GM19240 (cell line): ENCODE measurements at regions not wholly inside any gene's neighbourhood (a gene's known extent, or its start where the extent isn't known, plus 50 kb on each side); places are given as distances from the start of the nearest gene placed in this dataset.
"Not testable (repeated sequence)": the region's sequence is repeated elsewhere in the genome, so short reads cannot be mapped to it uniquely, and the experiment has no call there.

ENCODE experiments used
- DNase-seq: peaks from one replicate; pipeline ENCODE4 v3.0.0; 2011; ENCODE audit warnings: low spot score; ENCODE audit not compliant: insufficient read length

DNA sequence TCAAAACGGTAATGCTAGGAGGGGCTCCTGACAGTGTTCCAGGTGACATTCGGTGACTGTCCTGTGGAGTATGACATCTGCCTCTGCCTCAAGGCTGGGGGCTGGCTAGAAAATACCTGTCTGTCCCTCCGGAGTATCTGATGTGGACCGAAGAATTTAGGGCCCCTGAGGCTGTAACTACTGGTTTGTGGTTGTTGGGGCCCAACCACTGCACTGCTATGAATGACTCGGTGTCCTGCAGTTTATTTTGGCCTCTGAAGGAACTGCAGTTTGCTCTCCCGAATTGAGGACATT, 198.9 kb upstream of the CAND1 start:
- DNase-seq = no peak

DNA sequence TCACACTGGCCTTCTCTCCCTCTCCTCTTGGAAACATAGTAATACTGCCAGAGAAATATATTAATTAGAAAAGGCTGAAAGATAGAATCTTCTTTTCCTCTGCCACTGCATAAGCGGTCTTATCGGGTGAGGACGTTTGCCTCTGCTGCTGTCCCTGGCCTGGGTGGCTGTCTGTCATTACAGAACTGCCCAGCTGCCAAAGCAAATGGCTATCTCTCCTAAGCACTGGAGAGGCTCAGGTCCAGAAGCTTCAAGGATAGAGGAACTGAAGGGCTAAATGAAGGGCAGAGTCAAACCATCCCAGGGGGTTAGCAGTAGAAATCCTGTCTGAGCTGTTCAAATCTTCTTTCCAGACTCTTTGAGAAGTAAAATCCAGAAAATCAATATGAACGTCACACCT, 198.6 kb upstream of the CAND1 start:
- DNase-seq = no peak

DNA sequence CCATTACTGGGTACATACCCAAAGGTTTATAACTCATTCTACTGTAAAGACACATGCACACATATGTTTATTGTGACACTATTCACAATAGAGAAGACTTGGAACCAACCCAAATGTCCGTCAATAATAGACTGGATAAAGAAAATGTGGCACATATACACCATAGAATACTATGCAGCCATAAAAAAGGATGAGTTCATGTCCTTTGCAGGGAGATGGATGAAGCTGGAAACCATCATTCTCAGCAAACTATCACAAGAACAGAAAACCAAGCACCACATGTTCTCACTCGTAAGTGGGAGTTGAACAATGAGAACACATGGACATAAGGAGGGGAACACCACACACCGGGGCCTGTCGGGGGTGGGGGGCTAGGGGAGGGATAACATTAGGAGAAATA, 196.9 kb upstream of the CAND1 start:
- DNase-seq = not testable (repeated sequence)

DNA sequence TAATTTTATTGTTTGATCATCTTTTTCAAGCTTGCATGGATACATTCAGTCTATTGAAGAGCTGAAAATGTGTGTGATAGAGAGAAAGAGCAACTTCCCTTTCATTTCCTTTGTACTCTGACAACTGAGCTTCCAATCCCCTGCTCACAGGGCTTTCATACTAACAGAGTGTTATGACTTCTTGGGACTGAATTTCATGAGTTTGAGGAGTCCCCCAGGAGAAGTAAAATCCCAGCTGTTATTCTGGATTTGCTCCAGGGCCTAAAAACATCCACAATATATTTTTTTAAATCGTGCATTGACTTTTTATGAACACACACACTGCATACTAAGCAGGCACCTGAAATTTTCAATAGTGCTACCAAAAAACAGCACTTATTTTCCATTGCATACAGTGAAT, 195.8 kb upstream of the CAND1 start:
- DNase-seq = no peak

DNA sequence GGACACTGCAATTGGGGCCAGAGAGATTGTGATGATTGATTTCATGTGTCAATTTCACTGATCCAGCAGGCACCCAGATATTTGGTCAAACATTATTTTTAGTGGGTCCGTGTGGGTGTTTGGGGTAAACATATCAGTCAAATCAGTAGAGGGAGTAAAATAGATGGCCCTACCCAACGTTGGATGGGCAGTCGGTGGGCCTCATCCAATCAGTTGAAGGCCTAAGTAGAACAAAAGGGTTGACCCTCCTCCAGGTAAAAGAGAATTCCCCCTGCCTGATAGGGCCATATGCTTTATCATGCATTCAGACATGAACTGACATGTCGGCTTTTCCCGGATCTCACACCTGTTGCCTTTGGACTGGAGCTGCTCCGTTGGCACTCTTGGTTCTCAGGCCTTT, 195.1 kb upstream of the CAND1 start:
- DNase-seq = no peak

DNA sequence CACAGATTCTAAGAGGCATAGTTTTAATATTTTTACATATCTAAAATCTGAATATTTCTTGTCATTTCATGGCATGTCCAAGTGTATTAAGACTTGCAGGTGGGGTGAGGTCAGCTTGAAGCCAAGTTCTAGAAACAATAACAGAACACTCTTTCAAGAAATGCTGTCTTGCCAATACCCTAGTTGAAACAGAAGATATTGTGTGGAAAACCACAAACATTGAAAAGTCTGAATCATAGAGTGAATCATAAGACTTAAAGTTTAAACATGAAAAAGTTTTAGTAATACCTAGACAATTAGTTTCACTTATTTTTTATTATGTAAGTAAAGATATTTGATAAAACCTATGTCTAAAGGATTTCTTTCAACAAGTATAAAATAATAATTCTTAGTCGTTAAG, 191.5 kb upstream of the CAND1 start:
- DNase-seq = no peak

DNA sequence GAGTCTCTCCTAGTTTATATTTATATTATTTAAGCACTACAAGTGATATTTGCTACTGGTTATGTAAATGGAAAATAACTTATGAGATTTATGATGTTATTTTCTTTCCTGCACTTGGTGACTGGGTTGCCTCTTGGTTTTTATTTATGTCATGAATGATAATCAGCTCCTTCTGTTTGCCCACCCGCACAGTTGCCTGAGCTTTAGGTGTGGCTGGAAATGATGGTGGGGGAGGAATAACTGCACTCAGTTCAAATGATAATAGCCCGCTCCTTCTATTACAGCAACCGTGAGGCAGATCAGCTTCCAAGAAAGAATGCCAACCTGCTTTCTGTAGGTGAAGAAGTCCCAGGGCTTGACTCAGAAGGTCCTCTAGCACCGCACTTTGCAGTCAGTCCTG, 190.2 kb upstream of the CAND1 start:
- DNase-seq = no peak

DNA sequence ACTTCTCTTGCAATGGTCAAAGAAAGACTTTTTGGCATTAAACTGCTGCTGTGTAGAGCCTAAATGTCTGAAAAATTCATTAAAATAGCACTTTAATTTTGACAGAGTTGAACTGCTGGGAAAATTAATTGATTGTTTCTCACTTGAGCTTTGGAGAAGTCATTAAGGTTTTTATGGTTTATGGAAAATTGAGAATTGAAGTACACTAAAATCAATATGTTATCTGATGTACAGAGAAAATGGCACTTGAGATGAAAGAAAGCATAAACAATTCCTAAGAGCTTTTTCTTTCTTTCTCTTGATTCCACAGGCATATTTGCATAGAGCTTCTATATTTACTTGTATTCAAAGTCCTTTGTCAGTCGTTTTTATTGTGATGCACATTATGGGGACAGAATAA, 188.5 kb upstream of the CAND1 start:
- no peak for DNase-seq

DNA sequence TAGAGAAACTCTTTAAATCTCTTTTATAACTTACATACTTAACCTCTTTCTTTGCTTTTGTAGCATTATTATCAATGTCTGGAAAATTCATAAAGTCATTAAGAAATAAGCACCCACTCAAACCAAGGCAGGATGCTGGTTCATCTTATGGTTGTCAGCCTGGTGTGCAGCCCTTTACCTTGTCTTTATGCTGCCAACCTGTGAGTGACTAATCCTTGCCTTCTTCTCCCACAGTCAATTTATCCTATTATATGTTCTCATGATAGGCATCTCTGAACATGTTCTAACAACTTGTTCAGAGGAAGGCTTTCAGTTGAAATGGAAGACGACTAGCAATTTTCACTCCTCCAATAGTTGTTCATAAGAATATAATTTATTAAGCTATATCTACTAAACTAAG, 186.9 kb upstream of the CAND1 start:
- no peak for DNase-seq

DNA sequence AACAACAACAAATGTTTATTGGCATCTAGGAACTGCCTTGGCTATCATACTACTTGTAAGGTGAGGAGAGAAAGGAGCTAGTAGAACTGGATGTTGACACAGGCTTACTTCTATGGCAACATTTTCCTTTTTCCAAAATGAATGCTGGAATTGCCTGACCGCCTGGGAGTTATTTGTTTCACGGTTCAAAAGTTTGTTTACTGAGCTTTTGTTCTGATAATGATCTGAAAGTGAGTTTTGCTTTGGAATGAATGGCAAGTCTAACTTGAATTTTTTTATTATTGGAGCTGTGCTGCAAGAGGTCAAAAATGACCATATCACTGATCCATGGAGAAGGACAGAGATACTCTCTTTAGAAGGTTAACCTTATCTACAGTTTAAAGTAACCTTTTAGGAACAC, 183.5 kb upstream of the CAND1 start:
- no peak for DNase-seq

DNA sequence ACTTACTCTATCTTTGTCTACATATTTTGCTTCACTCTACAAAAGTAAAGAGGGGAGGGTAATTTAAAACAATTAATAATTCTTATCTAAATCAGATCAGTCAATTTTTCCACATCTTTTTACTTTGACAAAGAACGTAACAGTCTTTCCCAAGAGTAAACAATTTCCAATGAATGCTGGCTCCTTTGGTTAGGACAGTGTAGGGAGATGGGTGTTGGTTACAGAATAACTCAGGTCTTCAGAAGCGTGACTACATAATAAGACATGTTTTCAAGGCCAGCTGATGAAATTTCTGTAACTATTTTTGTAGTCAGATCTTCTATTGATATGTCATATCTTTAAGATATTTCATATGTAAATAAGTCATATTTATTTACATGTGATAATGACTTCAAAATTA, 183.0 kb upstream of the CAND1 start:
- no peak for DNase-seq

DNA sequence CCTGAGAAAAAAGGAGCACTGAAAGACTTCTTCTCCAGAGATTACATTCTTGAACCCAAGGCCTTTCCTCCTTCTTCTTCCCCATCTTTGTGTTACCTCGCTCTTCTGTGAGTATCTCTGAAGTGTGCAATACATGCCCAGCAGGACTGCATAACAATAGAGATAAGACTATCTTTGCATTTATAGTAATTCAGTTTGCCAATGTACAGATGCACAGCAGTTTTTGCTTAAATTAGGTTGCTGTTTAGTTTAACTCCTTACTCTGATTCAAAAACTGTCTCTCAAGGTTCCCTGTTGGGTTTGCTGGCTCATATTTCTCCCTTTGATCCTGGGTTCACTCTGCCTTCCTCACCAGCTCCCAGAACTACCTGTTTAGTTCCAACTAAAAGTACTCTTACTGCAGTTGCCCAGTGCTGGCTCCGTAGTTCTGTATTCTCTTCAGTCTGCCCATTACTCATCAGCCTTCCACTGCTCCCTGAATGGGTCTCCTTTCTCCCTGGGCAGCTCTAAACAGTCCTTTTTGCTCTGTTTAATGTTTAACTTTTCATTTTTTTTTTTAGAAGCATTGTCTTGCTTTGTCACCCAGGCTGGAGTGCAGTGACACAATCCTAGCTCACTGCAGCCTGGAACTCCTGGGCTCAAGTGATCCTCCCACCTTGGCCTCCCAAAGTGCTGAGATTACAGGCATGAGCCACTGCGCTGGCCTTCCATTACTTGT, 180.6 kb upstream of the CAND1 start:
- no peak for DNase-seq

DNA sequence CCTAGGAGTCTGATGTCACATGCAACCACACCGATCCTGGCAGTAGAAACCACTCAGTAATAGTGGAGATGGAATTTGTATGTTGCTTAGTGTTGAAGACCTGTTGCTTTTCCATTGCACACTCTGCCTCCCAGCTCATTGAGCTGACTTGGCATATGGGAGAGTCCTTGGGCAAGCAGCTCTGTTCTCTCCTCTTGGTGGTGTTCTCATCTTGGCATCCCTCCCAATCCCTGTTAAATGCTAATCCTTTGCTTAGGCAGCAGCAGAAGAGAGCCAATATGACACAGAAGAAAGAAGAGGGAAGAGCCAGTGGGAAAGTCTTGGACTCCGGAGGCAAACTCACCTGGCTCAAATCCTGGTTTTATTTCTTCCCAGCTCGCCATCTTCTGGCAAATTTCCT, 178.0 kb upstream of the CAND1 start:
- no peak for DNase-seq

DNA sequence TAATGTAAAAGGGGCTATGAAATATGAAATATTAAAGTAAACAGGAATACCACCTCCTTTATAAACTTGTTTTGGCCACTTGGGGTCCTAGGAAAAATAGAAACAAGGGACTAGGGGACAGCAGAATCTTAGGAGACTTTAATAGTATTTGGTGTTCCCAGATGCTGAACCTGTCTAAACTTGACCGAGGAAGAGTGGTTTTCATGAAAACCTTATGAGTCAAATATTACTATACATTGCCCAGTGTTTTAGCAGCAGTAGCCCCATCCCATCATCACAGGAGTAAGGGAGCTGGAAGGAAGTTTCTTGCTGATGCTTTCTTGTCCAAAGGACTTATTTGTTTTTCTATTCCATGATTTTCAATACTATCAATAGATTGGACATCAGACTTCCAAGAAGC, 177.5 kb upstream of the CAND1 start:
- no peak for DNase-seq

DNA sequence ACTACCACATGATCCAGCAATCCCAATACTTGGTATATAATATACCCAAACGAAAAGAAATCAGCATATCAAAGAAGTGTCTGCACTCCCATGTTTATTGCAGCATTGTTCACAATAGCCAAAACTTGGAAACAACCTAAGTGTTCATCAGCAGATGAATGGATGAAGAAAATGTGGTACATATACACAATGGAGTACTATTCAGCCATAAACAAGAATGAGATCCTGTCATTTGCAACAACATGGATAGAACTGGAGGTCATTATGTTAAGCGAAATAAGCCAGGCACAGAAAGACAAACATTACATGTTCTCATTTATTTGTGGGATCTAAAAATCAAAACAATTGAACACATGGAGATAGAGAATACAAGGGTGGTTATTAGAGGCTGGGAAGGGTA, 176.2 kb upstream of the CAND1 start:
- DNase-seq = not testable (repeated sequence)

DNA sequence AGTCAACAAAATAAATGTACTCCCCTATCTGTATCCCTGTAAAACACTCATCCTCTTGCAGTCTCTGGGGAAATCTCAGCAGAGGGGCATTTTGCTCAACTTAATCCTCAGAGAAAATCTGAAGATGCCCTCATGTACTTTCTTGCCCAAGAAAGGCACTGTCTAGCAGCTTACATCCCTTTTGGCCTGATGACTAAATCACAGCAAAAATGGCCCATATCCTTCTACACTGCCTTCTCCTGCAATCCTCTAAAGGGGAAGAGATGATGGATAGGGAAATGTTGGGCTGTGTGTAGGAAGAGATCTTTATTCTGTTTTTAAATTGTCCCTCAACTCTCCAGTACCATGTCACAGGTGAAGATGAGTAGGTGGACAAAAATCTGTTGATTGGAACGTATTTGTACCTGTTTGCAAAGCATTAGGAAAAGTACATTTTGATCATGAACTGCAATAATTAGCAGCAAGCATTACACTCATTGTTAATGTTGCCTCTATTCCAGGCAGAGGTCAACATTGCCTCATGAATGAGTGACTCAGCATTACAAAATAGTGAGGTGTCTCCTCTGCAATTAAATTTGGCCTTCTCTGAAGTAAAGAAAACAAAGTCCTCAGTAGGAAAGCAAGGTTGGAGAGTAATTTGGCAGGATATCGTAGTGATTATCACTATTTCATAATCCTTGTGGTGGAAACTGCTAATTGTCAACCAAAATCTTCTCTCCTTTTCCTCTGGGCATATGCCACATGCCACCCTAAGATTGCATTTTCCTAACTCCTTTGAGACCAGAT, 172.4 kb upstream of the CAND1 start:
- DNase-seq = no peak

DNA sequence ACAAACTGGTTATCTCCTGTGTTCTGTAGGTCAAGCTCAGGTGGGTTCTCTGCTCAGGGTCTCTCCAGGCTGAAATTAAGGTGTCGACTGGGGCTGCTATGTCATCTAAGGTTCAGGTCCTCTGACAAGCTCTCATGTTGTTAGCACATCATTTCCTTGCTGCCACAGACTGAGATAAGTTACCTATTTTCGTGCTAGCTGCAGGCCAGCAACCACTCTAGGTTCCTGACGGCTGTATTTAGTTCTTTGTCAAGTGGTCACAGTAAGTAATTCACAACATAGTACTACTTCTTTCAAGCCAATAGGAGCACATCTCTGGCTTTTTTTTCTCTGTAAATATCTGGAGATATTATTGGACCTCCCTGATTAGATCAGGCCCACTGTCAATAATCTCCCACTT, 169.3 kb upstream of the CAND1 start:
- DNase-seq = no peak

DNA sequence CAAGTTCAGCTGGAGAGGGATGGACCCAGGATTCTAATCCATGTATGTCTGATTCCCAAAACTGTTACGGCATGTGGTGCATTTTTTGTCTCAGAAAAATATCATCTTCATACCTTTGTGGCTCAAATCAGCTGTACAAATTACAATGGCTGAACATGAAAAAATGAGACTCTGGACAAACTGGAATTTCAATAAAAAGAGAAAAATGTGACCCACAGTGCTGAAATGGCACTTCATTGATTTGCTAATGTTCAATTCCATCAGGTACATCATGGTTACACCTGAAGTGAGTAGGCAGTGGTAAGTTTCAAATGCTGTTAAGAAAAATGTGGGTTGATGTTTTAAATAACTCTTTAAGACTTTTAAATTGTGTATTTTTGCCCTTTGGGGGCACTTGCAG, 165.6 kb upstream of the CAND1 start:
- no peak for DNase-seq

DNA sequence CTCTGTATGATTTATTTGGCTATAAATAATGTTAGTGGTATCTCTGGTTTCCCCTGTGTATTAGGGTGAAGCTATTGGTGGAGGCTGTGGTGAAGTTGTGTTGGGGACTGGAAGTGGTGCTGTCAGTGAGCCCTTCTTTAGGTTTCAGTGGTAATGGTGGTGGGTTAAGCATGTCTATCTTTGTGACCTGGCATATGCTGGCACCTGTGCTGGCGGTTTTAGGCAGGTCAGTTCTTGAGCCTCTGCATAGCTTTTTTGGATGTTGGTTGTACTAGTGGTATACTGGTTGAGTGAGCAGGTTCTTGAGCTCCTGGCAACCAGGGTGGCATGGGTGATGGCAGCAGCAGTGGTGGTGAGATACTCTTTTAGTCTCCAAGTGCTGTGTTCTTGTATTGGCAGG, 161.9 kb upstream of the CAND1 start:
- no peak for DNase-seq

DNA sequence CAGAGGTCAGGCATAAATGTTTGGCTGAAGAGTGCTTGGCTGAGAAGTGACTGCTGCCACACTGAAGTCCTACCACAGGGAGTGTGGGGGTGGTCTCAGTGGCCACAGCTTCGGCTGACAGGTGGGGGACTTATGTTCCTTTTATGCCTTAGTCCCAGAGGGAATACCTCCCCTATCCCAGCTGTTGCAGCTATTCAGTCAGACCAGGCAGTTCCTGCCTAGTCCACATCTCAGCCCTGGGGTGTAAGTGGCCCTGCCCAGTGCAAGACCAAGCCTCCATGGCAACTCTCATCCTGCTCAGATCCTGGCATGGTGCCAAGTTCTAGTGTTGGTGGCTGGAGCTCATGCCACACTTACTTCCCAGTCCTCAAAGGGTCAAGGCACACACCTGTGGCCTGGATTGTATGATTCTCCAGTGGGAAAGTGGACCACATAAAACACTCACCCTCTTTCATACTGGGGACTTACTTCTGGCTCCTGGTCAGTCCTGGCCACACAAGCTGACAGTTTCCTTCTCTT, 161.3 kb upstream of the CAND1 start:
- no peak for DNase-seq

DNA sequence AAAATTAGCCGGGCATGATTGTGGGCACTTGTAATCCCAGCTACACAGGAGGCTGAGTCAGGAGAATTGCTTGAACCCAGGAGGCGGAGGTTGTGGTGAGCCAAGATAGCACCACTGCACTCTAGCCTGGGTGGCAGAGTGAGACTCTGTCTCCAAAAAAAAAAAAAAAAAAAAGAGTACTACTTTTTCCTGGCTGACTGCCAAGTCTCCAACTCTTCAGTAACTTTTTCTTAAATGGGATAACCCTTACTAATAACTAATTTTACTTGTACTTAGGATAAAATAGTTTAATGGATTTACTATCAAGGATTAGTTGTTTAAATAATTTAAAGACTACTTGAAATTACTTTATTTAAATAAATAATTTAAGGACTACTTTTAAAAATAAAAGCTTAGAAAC, 158.8 kb upstream of the CAND1 start:
- not testable (repeated sequence) for DNase-seq

DNA sequence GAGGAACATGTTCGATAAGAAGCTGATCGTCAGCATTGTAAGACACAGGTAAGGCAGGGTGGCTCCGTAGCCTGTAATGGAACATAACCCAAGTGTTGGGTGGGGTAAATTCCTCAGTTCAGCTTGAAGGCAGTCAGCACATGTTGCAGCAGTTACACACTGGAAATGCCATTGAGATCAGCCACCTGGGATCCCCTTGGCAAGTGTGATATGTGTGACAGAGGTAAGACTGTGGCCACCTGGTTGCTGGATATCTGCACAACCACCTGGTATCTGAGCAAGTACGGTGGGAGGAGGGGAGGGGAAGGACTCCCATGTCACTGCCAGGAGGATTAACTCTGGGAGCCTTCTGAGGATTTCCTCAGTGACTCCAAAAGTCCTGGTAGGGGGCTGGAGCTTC, 158.0 kb upstream of the CAND1 start:
- DNase-seq = no peak

DNA sequence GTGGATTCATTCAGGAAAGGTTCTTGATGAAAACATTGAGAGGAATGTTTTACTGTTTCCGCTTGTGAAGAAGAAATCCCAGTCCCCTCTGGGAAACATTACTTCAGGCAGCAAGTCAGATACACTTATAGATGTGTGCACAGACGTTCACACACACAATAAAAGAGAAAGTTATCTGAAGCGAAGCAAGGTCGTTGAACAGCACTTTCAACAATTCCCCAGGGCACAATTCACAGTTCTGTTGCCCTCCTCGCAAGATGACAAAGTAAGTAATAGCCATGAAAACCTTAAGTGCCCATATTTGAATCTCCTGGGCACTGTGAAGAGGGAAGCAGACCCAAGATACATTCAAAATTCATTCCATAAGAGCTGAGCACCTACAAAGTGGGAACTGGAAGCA, 156.6 kb upstream of the CAND1 start:
- no peak for DNase-seq
